Thoracic aorta (tissue), 2 donors: ENCODE measurements at regions not wholly inside any gene's neighbourhood (a gene's known extent, or its start where the extent isn't known, plus 50 kb on each side); places are given as distances from the start of the nearest gene placed in this dataset.

Experiments
- ATAC-seq: fragments of 150-250 bp; one replicate; pipeline ENCODE4 v1.8.0; 2017; ENCODE audit warnings: low read depth; ENCODE audit not compliant: insufficient number of reproducible peaks, low FRiP score
- DNase-seq: peaks from one replicate; pipeline ENCODE4 v3.0.0-alpha.2; 2020; ENCODE audit warnings: low spot score
- H3K27ac ChIP-seq, 2 donors: fragments of 200-600 bp; sonication (generic); 1 replicate in 1 of 2; 2 replicates in 1 of 2; pipeline ENCODE4 v1.5.1; 2016; ENCODE audit warnings: mild to moderate bottlenecking in 2 of 2, moderate library complexity in 2 of 2
- H3K27me3 ChIP-seq: fragments of 200-600 bp; sonication (generic); replicated peaks from 2 replicates; pipeline ENCODE4 v1.6.0; 2016; ENCODE audit warnings: mild to moderate bottlenecking; ENCODE audit not compliant: insufficient read depth
- H3K36me3 ChIP-seq: fragments of 200-600 bp; sonication (generic); one replicate; pipeline ENCODE4 v1.5.1; 2016
- H3K4me1 ChIP-seq, 2 donors: fragments of 200-600 bp; sonication (generic); 1 replicate in 1 of 2; 2 replicates in 1 of 2; pipeline versions ENCODE4 v1.5.1 to v1.6.0; 2016; ENCODE audit warnings: low read depth in 2 of 2, mild to moderate bottlenecking in 1 of 2; ENCODE audit not compliant: control insufficient read depth in 1 of 2
- H3K4me3 ChIP-seq: fragments of 200-600 bp; sonication (generic); 2 replicates; pipeline ENCODE4 v1.5.1; 2016; ENCODE audit warnings: mild to moderate bottlenecking
- H3K9me3 ChIP-seq: fragments of 200-600 bp; sonication (generic); 2 replicates; pipeline ENCODE4 v1.5.1; 2016
- TF ChIP-seq, protein P1 (sequence below): fragments of 200-600 bp; sonication (generic); IDR thresholded peaks from one replicate; pipeline ENCODE4 v1.5.1; 2019; ENCODE audit warnings: antibody characterized with exemption

DNA sequence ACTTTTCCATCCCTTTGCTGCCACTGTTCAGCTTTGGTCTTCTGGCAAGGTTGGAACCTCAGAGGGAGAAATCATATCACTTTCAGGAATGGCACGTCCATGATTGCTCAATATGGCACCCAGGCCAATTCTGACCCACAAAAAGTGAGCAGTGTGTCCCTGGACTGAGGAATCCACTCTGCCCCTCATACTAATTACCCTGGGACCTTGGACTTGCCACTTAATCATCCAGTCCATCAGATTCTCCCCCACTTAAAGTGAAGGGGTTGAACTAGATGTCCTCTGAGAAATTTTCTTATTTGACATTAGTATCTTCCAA is 449.3 kb upstream of the CITED2 start:
- H3K4me3 ChIP-seq = no peak overlapping the region
- TF ChIP-seq, protein P1, sequence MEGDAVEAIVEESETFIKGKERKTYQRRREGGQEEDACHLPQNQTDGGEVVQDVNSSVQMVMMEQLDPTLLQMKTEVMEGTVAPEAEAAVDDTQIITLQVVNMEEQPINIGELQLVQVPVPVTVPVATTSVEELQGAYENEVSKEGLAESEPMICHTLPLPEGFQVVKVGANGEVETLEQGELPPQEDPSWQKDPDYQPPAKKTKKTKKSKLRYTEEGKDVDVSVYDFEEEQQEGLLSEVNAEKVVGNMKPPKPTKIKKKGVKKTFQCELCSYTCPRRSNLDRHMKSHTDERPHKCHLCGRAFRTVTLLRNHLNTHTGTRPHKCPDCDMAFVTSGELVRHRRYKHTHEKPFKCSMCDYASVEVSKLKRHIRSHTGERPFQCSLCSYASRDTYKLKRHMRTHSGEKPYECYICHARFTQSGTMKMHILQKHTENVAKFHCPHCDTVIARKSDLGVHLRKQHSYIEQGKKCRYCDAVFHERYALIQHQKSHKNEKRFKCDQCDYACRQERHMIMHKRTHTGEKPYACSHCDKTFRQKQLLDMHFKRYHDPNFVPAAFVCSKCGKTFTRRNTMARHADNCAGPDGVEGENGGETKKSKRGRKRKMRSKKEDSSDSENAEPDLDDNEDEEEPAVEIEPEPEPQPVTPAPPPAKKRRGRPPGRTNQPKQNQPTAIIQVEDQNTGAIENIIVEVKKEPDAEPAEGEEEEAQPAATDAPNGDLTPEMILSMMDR = no peak
- H3K4me1 ChIP-seq = peaks cover 0 to 18% of the 10 kb centered on the region in 2 donors
- H3K9me3 ChIP-seq = no peaks in the 10 kb centered on the region
- no peaks in the 10 kb centered on the region for H3K36me3 ChIP-seq
- no peaks in the 10 kb centered on the region for H3K27me3 ChIP-seq
- no peak overlapping the region for H3K27ac ChIP-seq
- ATAC-seq (no peak), DNase-seq (no peak)

GRCh38 chr6:139823099-139823807 is 448.8 kb upstream of the CITED2 start:
- no peak overlapping the region for H3K27ac ChIP-seq
- H3K9me3 ChIP-seq = no peaks in the 10 kb centered on the region
- ATAC-seq (no peak), DNase-seq (no peak)
- TF ChIP-seq, protein P1 = no peak
- no peaks in the 10 kb centered on the region for H3K36me3 ChIP-seq
- H3K4me1 ChIP-seq = peaks cover 0 to 16% of the 10 kb centered on the region in 2 donors
- no peaks in the 10 kb centered on the region for H3K27me3 ChIP-seq
- no peak overlapping the region for H3K4me3 ChIP-seq

GRCh38 chr6:139821676-139822223 is 447.3 kb upstream of the CITED2 start:
- H3K4me1 ChIP-seq = peaks cover 0 to 16% of the 10 kb centered on the region in 2 donors
- ATAC-seq = no peak
- H3K9me3 ChIP-seq = no peaks in the 10 kb centered on the region
- no peak overlapping the region for H3K4me3 ChIP-seq
- no peaks in the 10 kb centered on the region for H3K27me3 ChIP-seq
- no peaks in the 10 kb centered on the region for H3K36me3 ChIP-seq
- no peak for DNase-seq
- TF ChIP-seq, protein P1 = no peak
- no peak overlapping the region for H3K27ac ChIP-seq

DNA sequence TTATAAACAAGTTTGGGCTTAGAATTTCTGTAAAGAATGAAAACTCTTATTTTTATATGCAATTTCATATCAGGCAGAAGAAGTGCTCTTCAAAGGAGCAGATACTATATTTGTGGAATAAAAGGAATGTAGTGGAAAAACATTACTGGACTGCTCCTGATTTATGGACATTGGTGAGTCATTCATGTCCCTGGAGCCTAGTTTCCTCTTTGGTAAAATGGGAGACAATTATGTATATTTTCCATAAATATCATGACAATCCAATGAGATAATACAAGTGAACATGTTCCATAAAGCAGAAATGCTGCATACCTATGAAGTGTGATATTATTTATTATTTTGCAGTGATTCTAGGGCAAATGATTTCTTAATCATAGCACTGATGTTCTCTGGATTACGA is 445.8 kb upstream of the CITED2 start:
- no peak overlapping the region for H3K4me3 ChIP-seq
- H3K4me1 ChIP-seq = peaks cover 0 to 16% of the 10 kb centered on the region in 2 donors
- no peaks in the 10 kb centered on the region for H3K27me3 ChIP-seq
- H3K36me3 ChIP-seq = no peaks in the 10 kb centered on the region
- DNase-seq (no peak), ATAC-seq (no peak)
- no peak overlapping the region for H3K27ac ChIP-seq
- TF ChIP-seq, protein P1 = no peak
- H3K9me3 ChIP-seq = no peaks in the 10 kb centered on the region

GRCh38 chr6:139819776-139820175 is 445.3 kb upstream of the CITED2 start:
- H3K27ac ChIP-seq = no peak overlapping the region
- TF ChIP-seq, protein P1 = no peak
- DNase-seq (no peak), ATAC-seq (no peak)
- peaks cover 0 to 16% of the 10 kb centered on the region in 2 donors for H3K4me1 ChIP-seq
- no peaks in the 10 kb centered on the region for H3K9me3 ChIP-seq
- no peak overlapping the region for H3K4me3 ChIP-seq
- H3K27me3 ChIP-seq = no peaks in the 10 kb centered on the region
- no peaks in the 10 kb centered on the region for H3K36me3 ChIP-seq
